HG02763 (cell line): ENCODE measurements at regions not wholly inside any gene's neighbourhood (a gene's known extent, or its start where the extent isn't known, plus 50 kb on each side); places are given as distances from the start of the nearest gene placed in this dataset.
"Not testable (repeated sequence)": the region's sequence is repeated elsewhere in the genome, so short reads cannot be mapped to it uniquely, and the experiment has no call there.

Experiments used
- ATAC-seq: cut with Tn5 transposase; IDR thresholded peaks from one replicate; pipeline ENCODE4 v1.9.1; 2021; ENCODE audit warnings: mild to moderate bottlenecking, moderate library complexity; ENCODE audit not compliant: unreplicated experiment

DNA sequence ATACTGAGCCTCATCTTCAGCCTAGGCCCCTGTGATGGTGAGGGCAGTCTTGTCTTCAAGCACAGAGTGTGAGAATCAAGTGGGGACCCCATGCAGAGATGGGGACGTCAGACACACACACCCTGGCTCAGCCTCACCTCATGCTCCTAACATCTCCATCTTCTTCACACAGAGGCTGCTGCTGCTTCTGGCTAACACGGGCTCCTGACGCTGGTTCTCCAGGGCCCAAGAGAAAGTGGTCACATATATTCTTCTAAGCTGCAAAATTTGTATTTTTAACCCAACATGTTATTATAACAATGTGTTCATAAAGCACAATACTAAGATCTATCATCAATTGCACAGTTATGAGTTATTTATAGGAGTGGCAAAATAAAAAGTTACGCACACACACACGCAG is 101.2 kb downstream of the VPREB1 start:
- ATAC-seq: no peak

DNA sequence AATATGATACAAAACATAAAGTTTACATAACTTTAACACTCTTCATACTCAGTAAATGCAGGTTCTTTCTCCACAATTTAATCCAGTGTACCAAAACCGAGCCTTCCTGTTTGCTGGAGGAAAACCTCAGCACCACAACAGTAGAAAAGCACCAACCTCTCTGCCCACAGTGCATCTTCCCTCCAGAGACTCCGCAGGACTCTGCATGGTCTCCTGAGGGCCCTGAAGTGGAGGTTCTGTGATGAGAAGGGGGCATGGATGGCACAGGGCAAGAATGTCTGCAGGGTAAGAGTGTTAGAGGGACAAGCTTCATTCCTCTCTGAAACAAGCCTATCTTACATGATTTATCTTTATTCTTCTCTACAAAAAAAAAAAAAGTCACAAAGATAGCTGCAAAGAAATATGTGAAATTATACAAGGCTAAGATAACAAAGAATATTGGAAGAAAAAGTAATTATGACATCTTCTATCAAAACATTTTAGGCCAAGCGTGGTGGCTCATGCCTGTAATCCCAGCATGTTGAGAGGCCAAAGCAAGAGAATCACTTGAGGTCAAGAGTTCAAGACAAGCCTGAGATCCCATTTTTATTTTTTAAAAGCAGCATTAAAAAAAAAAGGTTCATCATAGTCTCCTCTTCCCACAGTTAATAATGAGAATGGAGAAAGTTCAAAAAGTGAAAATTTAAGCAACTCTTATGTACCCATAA is 102.0 kb downstream of the VPREB1 start:
- no peak for ATAC-seq

- ATAC-seq: no peak
These were observed 103.7 kb downstream of the VPREB1 start for GRCh38 chr22:22348127-22348814.

DNA sequence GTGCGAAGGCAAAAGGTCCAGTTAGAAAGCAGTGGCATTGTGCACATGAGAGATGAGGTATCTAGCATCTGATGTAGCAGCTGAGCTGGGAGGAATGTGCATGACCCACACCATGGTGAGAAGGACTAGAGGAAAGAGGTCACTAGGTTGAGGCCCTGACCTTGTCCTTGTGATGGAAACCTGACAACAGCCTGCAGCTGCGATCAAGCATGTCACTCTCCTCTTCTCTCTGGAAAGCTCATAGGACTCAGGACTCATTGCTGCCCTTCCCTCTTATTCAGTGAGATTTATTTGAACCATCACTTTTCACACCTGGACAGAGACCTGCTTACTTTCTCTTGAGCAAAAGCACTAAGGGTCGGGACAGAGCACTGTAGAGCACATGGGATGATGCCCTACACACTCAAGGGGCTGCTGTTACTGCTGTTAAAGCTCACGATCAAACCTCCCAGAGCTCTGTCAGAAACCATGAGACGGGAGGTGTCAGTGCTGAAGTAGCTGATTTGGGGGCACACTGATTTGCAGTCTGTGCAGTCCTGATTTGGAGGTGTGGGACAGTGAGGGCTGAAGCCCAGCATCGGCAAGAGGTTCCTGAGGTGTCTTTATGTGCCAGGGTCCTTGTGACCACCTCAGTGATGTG is 104.3 kb downstream of the VPREB1 start:
- ATAC-seq: no peak

- no peak for ATAC-seq
These were observed 104.9 kb downstream of the VPREB1 start for GRCh38 chr22:22349455-22349836.

DNA sequence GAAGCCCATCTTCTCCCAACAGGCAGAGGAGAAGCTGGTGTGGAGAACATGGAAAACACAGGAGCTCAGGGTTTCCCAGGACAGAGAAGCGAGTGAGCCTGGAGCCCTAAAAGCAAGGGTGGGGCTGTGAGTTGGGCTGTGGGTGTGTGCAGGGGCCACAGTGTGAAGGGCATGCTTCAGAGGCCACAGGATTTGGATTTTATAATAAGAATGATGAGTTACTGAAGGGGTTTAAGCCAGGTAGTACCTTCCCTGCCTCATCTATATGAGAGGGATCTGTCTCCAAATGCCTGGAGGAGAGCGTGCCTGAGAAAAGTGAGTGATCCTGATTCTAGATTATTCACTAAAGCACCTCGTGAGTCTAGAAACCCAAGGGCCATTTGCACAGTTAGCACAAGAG is 106.8 kb downstream of the VPREB1 start:
- ATAC-seq: no peak

DNA sequence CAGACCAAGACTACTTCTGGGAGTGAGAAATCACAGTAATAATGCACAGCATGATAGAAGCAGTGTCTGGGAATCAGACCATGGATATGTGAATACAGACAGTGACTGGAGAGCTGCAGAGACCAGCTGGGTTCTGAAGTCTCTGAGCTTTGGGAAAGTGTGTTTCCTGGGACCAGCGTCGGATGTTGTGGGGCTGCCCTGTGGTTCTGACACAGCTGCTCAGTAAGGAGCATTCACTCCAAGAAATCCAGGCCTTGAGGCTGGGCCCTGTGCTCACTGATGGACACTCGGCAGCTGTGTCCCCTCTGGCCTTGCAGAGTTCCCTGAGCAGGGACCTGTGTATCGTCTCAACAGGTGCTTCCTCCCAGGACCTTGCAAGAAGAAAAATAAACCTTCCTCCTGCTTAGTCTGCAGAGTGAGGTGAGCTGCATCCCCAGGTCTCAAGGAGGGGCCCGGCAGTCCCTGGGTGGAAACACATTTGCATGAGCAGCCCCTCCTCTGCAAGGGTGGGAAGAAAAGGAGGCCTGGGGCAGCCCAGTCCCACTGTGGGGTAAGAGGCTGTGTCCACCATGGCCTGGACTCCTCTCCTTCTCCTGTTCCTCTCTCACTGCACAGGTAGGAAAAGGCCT is 107.9 kb downstream of the VPREB1 start:
- no peak for ATAC-seq

DNA sequence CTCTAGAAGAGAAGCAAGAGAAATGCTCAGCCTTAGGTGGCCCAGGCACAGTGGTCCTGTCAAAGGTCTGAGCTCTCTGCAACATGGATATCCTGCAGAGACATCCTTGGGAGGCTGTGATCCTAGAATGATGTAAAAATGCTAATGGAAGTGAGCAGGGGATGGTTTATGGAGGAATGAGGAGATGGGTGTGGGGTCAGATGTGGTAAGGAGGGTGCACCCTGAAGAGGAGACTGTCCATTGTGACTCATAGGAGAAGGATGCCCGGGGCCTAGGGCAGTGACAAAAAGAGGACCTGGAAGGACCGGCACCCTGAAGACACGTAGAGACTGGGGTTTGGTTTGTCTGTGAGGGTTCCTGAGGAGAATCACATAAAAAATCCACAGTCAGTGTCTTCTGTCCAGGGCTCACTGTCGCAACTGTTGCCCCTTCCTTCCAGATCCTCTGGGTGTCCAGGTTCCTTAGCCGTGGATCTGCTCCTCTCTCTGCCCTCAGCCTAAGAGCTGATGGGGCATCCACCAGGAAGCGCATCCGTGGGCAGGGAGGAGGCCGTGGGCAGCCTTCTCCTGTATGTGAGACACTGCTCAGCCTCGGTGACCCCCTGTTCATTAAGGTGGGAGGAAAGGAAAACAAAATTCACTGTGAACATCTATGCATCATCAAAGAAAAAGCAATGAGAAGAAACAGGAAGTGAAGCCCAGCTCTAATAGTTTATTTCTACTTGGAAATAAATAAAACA is 110.7 kb downstream of the VPREB1 start:
- ATAC-seq: no peak

- ATAC-seq: peak; percentile 75
These were observed 112.7 kb downstream of the VPREB1 start for GRCh38 chr22:22357024-22357883.

DNA sequence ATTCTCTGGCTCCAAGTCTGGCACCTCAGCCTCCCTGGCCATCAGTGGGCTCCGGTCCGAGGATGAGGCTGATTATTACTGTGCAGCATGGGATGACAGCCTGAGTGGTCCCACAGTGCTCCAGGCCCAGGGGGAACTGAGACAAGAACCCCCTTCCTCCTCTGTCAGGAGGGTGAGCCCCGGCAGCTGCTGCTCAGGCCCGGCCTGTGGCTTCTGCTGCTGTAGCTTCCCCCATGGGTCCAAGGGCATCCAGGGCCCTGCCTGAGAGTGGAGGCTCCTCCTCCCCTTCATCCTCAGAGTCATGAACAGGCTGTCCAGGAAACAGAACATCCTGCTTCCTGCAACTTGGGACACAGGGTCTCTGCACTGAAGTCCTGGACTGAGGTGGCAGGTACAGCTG is 113.6 kb downstream of the VPREB1 start:
- ATAC-seq: no peak

DNA sequence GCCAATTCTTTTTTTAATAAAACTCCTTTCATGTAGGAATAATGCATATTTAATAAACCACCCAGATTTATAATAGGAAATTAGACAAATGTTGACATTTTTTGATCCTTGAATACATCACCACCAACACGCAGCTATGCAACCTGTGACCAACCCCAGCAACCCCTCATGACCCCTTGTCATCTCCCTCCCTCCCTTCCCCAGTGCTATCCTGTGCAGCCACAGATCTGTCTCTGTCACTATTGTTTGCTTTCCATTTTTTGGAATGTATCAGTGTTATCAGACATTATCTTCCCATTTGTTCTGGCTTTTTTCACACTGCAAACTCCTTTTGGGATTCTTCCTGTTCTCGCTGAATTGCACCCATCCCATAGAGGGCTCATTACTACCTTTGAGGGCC is 114.1 kb downstream of the VPREB1 start:
- no peak for ATAC-seq

GRCh38 chr22:22359465-22359864 is 114.9 kb downstream of the VPREB1 start:
- ATAC-seq: no peak

GRCh38 chr22:22360014-22360413 is 115.4 kb downstream of the VPREB1 start:
- no peak for ATAC-seq

DNA sequence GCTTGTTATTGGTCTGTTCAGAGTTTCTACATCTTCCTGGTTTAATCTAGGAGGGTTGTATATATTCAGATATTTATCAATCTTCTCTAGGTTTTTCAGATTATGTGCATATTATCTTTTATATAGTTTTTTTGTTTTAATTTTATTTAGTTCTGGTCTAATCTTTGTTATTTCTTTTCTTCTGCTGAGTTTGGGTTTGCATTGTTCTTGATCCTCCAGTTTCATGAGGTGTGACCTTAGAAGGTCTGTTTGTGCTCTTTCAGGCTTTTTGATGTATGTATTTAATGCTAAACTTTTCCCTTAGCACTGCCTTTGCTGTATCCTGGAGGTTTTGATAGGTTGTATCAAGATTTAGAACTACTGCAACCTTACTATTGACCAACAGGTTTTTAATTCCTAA is 117.7 kb downstream of the VPREB1 start:
- no peak for ATAC-seq

DNA sequence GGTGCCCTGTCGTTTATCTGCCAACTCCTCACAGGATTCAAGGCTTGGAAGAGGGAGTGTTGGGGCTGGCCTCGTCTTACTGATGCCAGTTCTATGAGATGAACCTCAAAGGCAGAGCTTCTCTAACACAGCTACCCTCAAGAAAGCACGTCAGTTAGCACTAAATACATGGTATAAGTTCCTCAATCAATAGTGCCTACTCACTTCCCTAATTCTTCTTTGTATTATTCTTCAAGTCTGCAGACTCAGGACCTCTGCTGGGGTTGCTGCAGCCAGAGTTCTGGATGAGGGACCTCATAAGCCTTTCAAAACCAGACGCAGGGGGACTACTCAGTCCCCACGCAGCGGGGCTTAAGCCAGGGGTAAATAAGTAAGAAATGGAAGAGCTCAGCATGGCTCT is 118.3 kb downstream of the VPREB1 start:
- no peak for ATAC-seq

- no peak for ATAC-seq
These were observed 119.6 kb downstream of the VPREB1 start for GRCh38 chr22:22364207-22364606.

- ATAC-seq: no peak
These were observed 122.0 kb downstream of the VPREB1 start for GRCh38 chr22:22366537-22366936.

GRCh38 chr22:22368516-22368915 is 123.9 kb downstream of the VPREB1 start:
- no peak for ATAC-seq

GRCh38 chr22:22369219-22369963 is 124.8 kb downstream of the VPREB1 start:
- not testable (repeated sequence) for ATAC-seq

- ATAC-seq: no peak
These were observed 125.3 kb downstream of the VPREB1 start for GRCh38 chr22:22369964-22370270.
